ENCODE measurements at regions not wholly inside any gene's neighbourhood (a gene's known extent, or its start where the extent isn't known, plus 50 kb on each side); places are given as distances from the start of the nearest gene placed in this dataset.
A peak's percentile ranks its signal among the peaks of the same experiment; 100 is the strongest.
"Not testable (repeated sequence)": the region's sequence is repeated elsewhere in the genome, so short reads cannot be mapped to it uniquely, and the experiment has no call there.

- no peak for DNase-seq (ENCODE audit: low read depth)
Observed at GRCh38 chr22:22168941-22169867, 75.4 kb upstream of the VPREB1 start.

- no peak for DNase-seq (ENCODE audit: low read depth)
Observed at GRCh38 chr22:22168190-22168940, 76.2 kb upstream of the VPREB1 start.

GRCh38 chr22:22167791-22168189 is 76.8 kb upstream of the VPREB1 start:
- no peak for DNase-seq (ENCODE audit: low read depth)

GRCh38 chr22:22166941-22167713 is 77.5 kb upstream of the VPREB1 start:
- DNase-seq (ENCODE audit: low read depth): no peak

- no peak for DNase-seq (ENCODE audit: low read depth)
Observed at GRCh38 chr22:22165936-22166710, 78.5 kb upstream of the VPREB1 start.

- no peak for DNase-seq (ENCODE audit: low read depth)
Observed at GRCh38 chr22:22164541-22165272, 79.9 kb upstream of the VPREB1 start.

- no peak for DNase-seq (ENCODE audit: low read depth)
Observed at GRCh38 chr22:22161924-22162851, 82.4 kb upstream of the VPREB1 start.

- DNase-seq (ENCODE audit: low read depth): not testable (repeated sequence)
Observed at GRCh38 chr22:22160768-22161167, 83.8 kb upstream of the VPREB1 start.

- DNase-seq (ENCODE audit: low read depth): no peak
Observed at GRCh38 chr22:22159384-22159783, 85.2 kb upstream of the VPREB1 start.

- DNase-seq (ENCODE audit: low read depth): no peak
Observed at GRCh38 chr22:22158965-22159364, 85.6 kb upstream of the VPREB1 start.

- no peak for DNase-seq (ENCODE audit: low read depth)
Observed at GRCh38 chr22:22158207-22158816, 86.3 kb upstream of the VPREB1 start.

- DNase-seq (ENCODE audit: low read depth): no peak
Observed at GRCh38 chr22:22157348-22157725, 87.2 kb upstream of the VPREB1 start.

- peak; percentile 46 for DNase-seq (ENCODE audit: low read depth)
Observed at GRCh38 chr22:22156716-22157347, 87.8 kb upstream of the VPREB1 start.

- no peak for DNase-seq (ENCODE audit: low read depth)
Observed at GRCh38 chr22:22156348-22156715, 88.3 kb upstream of the VPREB1 start.

GRCh38 chr22:22155607-22156006 is 89.0 kb upstream of the VPREB1 start:
- no peak for DNase-seq (ENCODE audit: low read depth)

GRCh38 chr22:22155146-22155545 is 89.4 kb upstream of the VPREB1 start:
- DNase-seq (ENCODE audit: low read depth): no peak

GRCh38 chr22:22154040-22154439 is 90.5 kb upstream of the VPREB1 start:
- no peak for DNase-seq (ENCODE audit: low read depth)

- DNase-seq (ENCODE audit: low read depth): no peak
Observed at GRCh38 chr22:22151308-22151707, 93.3 kb upstream of the VPREB1 start.

- DNase-seq (ENCODE audit: low read depth): no peak
Observed at GRCh38 chr22:22150457-22150856, 94.1 kb upstream of the VPREB1 start.

All from activated T-cell treated with anti-CD3 and anti-CD28 coated beads for 24 hours (primary cell).